PC-3 (cell line): ENCODE measurements at regions not wholly inside any gene's neighbourhood (a gene's known extent, or its start where the extent isn't known, plus 50 kb on each side); places are given as distances from the start of the nearest gene placed in this dataset.

Experiments
- CTCF ChIP-seq: fragments of 300-600 bp; sonication (generic); conservative IDR thresholded peaks from 2 replicates; pipeline ENCODE4 v1.5.1; 2017; ENCODE audit warnings: antibody characterized with exemption, low read depth, mild to moderate bottlenecking, low read length
- EZH2phosphoT487 ChIP-seq: fragments of 300-600 bp; sonication (generic); IDR thresholded peaks from 2 replicates; pipeline ENCODE4 v1.6.1; 2018; ENCODE audit warnings: mild to moderate bottlenecking, antibody characterized with exemption, low read length, borderline replicate concordance

DNA sequence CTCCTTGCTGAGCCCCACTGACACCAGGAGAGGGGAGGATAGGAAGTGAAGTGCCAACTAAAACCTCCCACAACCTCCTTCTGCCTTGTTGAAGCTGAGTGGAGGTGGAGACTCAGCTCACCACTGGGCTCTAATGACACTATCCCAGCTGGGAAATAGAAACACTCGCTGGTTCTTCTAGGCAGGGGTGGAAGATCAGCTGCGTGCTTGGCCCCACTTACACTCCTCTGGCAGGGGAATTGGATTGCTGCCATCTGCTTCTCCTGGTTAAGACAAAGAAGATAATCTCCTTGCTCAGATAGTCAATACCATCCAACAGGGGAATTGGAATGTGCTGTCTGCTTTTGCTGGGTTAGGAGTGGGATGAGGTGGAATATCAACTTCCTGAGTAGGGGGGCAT is 392.5 kb downstream of the ZNF674 start:
- TF ChIP-seq CTCF (no peak), EZH2phosphoT487 (no peak)
